ENCODE measurements at regions not wholly inside any gene's neighbourhood (a gene's known extent, or its start where the extent isn't known, plus 50 kb on each side); places are given as distances from the start of the nearest gene placed in this dataset.
"Not testable (repeated sequence)": the region's sequence is repeated elsewhere in the genome, so short reads cannot be mapped to it uniquely, and the experiment has no call there.

DNA sequence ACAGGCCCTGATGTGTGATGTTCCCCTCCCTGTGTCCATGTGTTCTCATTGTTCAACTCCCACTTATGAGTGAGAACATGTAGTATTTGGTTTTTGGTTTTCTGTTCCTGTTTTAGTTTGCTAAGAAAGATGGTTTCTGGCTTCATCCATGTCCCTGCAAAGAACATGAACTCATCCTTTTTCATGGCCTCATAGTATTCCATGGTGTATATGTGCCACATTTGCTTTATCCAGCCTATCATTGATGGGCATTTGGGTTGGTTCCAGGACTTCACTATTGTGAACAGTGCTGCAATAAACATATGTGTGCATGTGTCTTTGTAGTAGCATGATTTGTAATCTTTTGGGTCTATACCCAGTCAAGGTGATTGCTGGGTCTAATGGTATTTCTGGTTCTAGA is 211.0 kb downstream of the RRAGB start:
- DNase-seq (ENCODE audit: low read depth in 1 of 2, low spot score in 2 of 2); H2AK5ac ChIP-seq (ENCODE audit: low read depth, low read length); H2BK120ac ChIP-seq (replicated peaks; ENCODE audit: low read depth, low read length); FAIRE-seq; H4K20me1 ChIP-seq (replicated peaks in 1 of 2; ENCODE audit: control insufficient read depth in 1 of 2, insufficient read depth in 2 of 2, low read length in 2 of 2); H2AFZ ChIP-seq (ENCODE audit: low read length); H3K79me2 ChIP-seq (ENCODE audit: control insufficient read depth in 1 of 2, insufficient read depth in 2 of 2, low read length in 2 of 2); H4K8ac ChIP-seq (ENCODE audit: extremely low read depth, insufficient read depth, low read length); H3K27me3 ChIP-seq (replicated peaks in 1 of 4; ENCODE audit: control insufficient read depth in 3 of 4, extremely low read depth in 1 of 4, insufficient read depth in 3 of 4, low read length in 3 of 4); H3K4me2 ChIP-seq (ENCODE audit: insufficient read depth in 1 of 2, low read depth in 2 of 2, low read length in 2 of 2); H2BK12ac ChIP-seq (ENCODE audit: low read depth, low read length); POLR2A ChIA-PET (ENCODE audit: partially characterized antibody); H3K36me3 ChIP-seq (ENCODE audit: control insufficient read depth in 2 of 4, insufficient read depth in 4 of 4, low read length in 3 of 4); H3K23me2 ChIP-seq (ENCODE audit: low read depth, low read length); H3K23ac ChIP-seq (ENCODE audit: insufficient read length); H3K56ac ChIP-seq (replicated peaks; ENCODE audit: insufficient read length, low read depth, low read length); H3K14ac ChIP-seq (ENCODE audit: insufficient read length); H3K4ac ChIP-seq (replicated peaks; ENCODE audit: insufficient read length, low read depth, low read length); H3K4me3 ChIP-seq (ENCODE audit: extremely low read depth in 1 of 4, insufficient read depth in 2 of 4, low read depth in 3 of 4, low read length in 4 of 4); CTCF ChIA-PET (ENCODE audit: partially characterized antibody); H3K9me3 ChIP-seq (ENCODE audit: insufficient read depth in 2 of 2, low read depth in 1 of 2, low read length in 1 of 2); H3K18ac ChIP-seq (ENCODE audit: extremely low read depth, low read length); H4K91ac ChIP-seq (replicated peaks; ENCODE audit: insufficient read length, low read length); H2BK5ac ChIP-seq (ENCODE audit: low read depth, low read length); H2BK20ac ChIP-seq (ENCODE audit: low read length); H3K79me1 ChIP-seq (ENCODE audit: low read depth, low read length); H3K27ac ChIP-seq (ENCODE audit: low read depth, low read length); H3K4me1 ChIP-seq (replicated peaks in 1 of 4; ENCODE audit: control insufficient read depth in 3 of 4, insufficient read depth in 4 of 4, low read length in 3 of 4); H2BK15ac ChIP-seq (ENCODE audit: low read length); H3K9ac ChIP-seq (replicated peaks in 1 of 4; ENCODE audit: extremely low read depth in 1 of 4, low read depth in 3 of 4, low read length in 3 of 4); H4K5ac ChIP-seq (ENCODE audit: insufficient read length, low read depth, low read length): not testable (repeated sequence)
